MM.1S (cell line): ENCODE measurements at regions not wholly inside any gene's neighbourhood (a gene's known extent, or its start where the extent isn't known, plus 50 kb on each side); places are given as distances from the start of the nearest gene placed in this dataset.
"Not testable (repeated sequence)": the region's sequence is repeated elsewhere in the genome, so short reads cannot be mapped to it uniquely, and the experiment has no call there.

Source experiments
- DNase-seq: peaks from one replicate; pipeline ENCODE4 v3.0.0-alpha.2; 2015
- H2AFZ ChIP-seq: fragments of 300-600 bp; sonication (generic); 2 replicates; pipeline ENCODE4 v1.6.0; 2016; ENCODE audit warnings: antibody characterized with exemption, low read length
- H3F3A ChIP-seq: fragments of 300-600 bp; sonication (generic); 2 replicates; pipeline ENCODE4 v1.6.1; 2016; ENCODE audit warnings: mild to moderate bottlenecking, antibody characterized with exemption, low read length, moderate library complexity, mixed read lengths; ENCODE audit not compliant: insufficient read depth
- H3K27ac ChIP-seq: fragments of 300-600 bp; sonication (generic); 2 replicates; pipeline ENCODE4 v1.5.1; 2016; ENCODE audit warnings: mild to moderate bottlenecking, low read length
- H3K27me3 ChIP-seq: fragments of 300-600 bp; sonication (generic); replicated peaks from 2 replicates; pipeline ENCODE4 v1.6.0; 2016; ENCODE audit warnings: low read length; ENCODE audit not compliant: insufficient read depth
- H3K36me3 ChIP-seq: fragments of 300-600 bp; sonication (generic); replicated peaks from 2 replicates; pipeline ENCODE4 v1.6.1; 2016; ENCODE audit warnings: mild to moderate bottlenecking, low read length, mixed read lengths; ENCODE audit not compliant: insufficient read depth
- H3K4me1 ChIP-seq: fragments of 300-600 bp; sonication (generic); 2 replicates; pipeline ENCODE4 v1.6.1; 2016; ENCODE audit warnings: low read length, mixed read lengths
- H3K4me2 ChIP-seq: fragments of 300-600 bp; sonication (generic); 2 replicates; pipeline ENCODE4 v1.6.0; 2016; ENCODE audit warnings: low read depth, low read length
- H3K4me3 ChIP-seq: fragments of 300-600 bp; sonication (generic); 2 replicates; pipeline ENCODE4 v1.5.1; 2016; ENCODE audit warnings: low read length, mixed read lengths
- H3K79me2 ChIP-seq: fragments of 300-600 bp; sonication (generic); 2 replicates; pipeline ENCODE4 v1.6.1; 2016; ENCODE audit warnings: mixed run types, low read length, mixed read lengths
- H3K9ac ChIP-seq: fragments of 300-600 bp; sonication (generic); 2 replicates; pipeline ENCODE4 v1.6.1; 2016; ENCODE audit warnings: low read length, mixed read lengths
- H3K9me2 ChIP-seq: fragments of 300-600 bp; sonication (generic); replicated peaks from 2 replicates; pipeline ENCODE4 v1.6.1; 2016; ENCODE audit warnings: mild to moderate bottlenecking, low read length, mixed read lengths; ENCODE audit not compliant: insufficient read depth
- H3K9me3 ChIP-seq: fragments of 300-600 bp; sonication (generic); replicated peaks from 2 replicates; pipeline ENCODE4 v1.6.1; 2016; ENCODE audit warnings: mild to moderate bottlenecking, low read length, mixed read lengths; ENCODE audit not compliant: insufficient read depth
- H4K20me1 ChIP-seq: fragments of 300-600 bp; sonication (generic); 2 replicates; pipeline ENCODE4 v1.6.1; 2016; ENCODE audit warnings: mild to moderate bottlenecking, low read length, moderate library complexity, mixed read lengths; ENCODE audit not compliant: insufficient read depth
- EZH2 ChIP-seq: fragments of 300-600 bp; sonication (generic); optimal IDR thresholded peaks from 2 replicates; pipeline ENCODE3; 2017; ENCODE audit warnings: low read depth, mild to moderate bottlenecking, antibody characterized with exemption, low read length, mixed read lengths
- EZH2phosphoT487 ChIP-seq: fragments of 300-600 bp; sonication (generic); IDR thresholded peaks from 2 replicates; pipeline ENCODE4 v1.6.1; 2018; ENCODE audit warnings: antibody characterized with exemption, low read length
- TF ChIP-seq, protein P1 (sequence below): fragments of 300-600 bp; sonication (generic); IDR thresholded peaks from 2 replicates; pipeline ENCODE4 v1.5.1; 2016; ENCODE audit warnings: antibody characterized with exemption, low read length, mixed read lengths

DNA sequence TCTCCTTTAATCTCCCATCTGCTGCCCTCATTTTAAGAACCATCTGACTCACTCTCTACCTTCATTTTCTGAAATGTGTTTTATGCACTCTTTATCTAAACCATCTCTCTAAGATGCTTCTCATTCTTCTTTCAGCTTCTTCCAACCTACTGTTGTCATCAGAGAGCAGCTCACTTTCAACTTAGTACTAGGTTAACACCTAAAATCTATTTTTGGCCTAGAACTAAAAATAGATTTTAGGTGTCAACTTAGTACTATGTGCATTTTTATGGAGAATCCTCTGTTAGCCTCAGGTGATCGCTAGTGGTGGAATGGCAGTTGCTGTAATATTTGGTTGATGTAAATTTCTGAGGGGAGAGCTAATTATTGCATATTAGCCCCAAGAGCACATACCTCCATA, 277.1 kb downstream of the KCNJ2 start:
- Histone ChIP-seq H3K27me3 (no peaks in the 10 kb centered on the region), H3K9me2 (no peaks in the 10 kb centered on the region), H3K36me3 (no peaks in the 10 kb centered on the region), H4K20me1 (no peaks in the 10 kb centered on the region), H2AFZ (no peak overlapping the region), H3K4me3 (no peak overlapping the region), H3K4me1 (no peaks in the 10 kb centered on the region), H3K4me2 (no peak overlapping the region), H3K27ac (no peak overlapping the region), H3K9ac (no peak overlapping the region), H3F3A (no peaks in the 10 kb centered on the region), H3K79me2 (no peaks in the 10 kb centered on the region), H3K9me3 (no peaks in the 10 kb centered on the region)
- TF ChIP-seq EZH2 = no peak
- TF ChIP-seq, protein P1, sequence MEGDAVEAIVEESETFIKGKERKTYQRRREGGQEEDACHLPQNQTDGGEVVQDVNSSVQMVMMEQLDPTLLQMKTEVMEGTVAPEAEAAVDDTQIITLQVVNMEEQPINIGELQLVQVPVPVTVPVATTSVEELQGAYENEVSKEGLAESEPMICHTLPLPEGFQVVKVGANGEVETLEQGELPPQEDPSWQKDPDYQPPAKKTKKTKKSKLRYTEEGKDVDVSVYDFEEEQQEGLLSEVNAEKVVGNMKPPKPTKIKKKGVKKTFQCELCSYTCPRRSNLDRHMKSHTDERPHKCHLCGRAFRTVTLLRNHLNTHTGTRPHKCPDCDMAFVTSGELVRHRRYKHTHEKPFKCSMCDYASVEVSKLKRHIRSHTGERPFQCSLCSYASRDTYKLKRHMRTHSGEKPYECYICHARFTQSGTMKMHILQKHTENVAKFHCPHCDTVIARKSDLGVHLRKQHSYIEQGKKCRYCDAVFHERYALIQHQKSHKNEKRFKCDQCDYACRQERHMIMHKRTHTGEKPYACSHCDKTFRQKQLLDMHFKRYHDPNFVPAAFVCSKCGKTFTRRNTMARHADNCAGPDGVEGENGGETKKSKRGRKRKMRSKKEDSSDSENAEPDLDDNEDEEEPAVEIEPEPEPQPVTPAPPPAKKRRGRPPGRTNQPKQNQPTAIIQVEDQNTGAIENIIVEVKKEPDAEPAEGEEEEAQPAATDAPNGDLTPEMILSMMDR = no peak
- TF ChIP-seq EZH2phosphoT487 = no peak
- DNase-seq = no peak

DNA sequence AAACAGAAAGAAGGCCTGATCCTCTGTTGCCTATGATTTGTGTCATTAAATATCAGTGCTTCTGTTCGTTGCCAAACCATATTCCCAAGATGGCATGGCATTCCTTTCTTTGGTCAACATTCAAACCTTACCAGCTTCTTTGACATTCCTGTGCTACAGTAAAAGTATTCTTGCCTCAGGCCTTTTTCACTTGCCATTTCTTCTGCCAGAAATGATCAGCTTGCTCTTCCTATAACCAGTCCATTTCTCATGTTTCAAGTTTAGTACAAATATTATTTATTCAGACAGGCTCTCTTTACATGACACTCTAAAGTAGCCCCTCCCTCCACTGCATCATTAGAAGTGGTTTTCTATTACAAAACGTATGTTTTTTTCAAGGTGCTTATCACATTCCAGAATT, 278.3 kb downstream of the KCNJ2 start:
- Histone ChIP-seq H3K9me3 (no peaks in the 10 kb centered on the region), H3F3A (no peaks in the 10 kb centered on the region), H3K79me2 (no peaks in the 10 kb centered on the region), H3K9ac (no peak overlapping the region), H3K27ac (no peak overlapping the region), H3K4me3 (no peak overlapping the region), H3K36me3 (no peaks in the 10 kb centered on the region), H3K4me1 (no peaks in the 10 kb centered on the region), H4K20me1 (no peaks in the 10 kb centered on the region), H3K4me2 (no peak overlapping the region), H3K27me3 (no peaks in the 10 kb centered on the region), H2AFZ (no peak overlapping the region), H3K9me2 (no peaks in the 10 kb centered on the region)
- no peak for TF ChIP-seq EZH2
- TF ChIP-seq EZH2phosphoT487 = no peak
- TF ChIP-seq, protein P1 = no peak
- DNase-seq = no peak

DNA sequence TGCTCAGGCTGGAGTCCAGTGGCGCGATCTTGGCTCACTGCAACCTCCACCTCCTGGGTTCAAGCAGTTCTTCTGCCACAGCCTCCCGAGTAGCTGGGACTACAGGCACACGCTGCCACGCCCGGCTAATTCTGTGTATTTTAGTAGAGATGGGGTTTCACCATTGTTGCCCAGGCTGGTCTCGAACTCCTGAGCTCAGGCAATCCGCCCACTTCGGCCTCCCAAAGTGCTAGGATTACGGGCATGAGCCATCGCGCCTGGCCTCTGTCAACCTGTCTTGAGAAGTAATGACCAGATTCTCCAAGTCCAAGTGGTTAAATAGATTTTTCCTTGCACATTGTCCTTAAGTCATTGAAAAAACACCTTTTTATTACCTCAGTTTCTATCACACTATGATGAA, 283.7 kb downstream of the KCNJ2 start:
- H3F3A ChIP-seq, H3K27ac ChIP-seq, H3K79me2 ChIP-seq, H3K4me2 ChIP-seq, H3K9ac ChIP-seq, H3K9me2 ChIP-seq, H4K20me1 ChIP-seq, H3K4me1 ChIP-seq, H3K4me3 ChIP-seq, H3K36me3 ChIP-seq, DNase-seq, H2AFZ ChIP-seq, H3K9me3 ChIP-seq, H3K27me3 ChIP-seq: not testable (repeated sequence)

DNA sequence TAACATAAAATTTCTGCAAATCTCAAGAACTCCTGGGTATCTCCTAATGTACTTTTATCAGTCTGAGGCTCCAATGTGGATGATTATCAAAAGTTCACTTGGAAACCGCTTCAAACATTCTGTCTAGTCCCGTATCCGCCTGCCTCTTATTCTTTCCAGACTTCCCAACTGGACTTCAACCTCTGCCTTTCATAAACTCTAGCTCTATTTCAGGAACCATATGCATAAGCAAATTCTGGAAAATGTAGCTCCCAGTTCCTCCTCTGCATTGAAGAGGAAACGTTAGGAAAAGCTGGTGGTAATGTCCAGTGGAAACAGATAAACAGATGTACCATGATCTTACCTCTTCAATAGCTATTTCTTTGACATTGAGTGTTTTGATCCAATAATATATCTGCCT, 285.0 kb downstream of the KCNJ2 start:
- TF ChIP-seq, protein P1 = no peak
- TF ChIP-seq EZH2 (no peak), EZH2phosphoT487 (no peak)
- Histone ChIP-seq H3K36me3 (no peaks in the 10 kb centered on the region), H3K4me1 (no peaks in the 10 kb centered on the region), H3K79me2 (no peaks in the 10 kb centered on the region), H3K4me2 (no peak overlapping the region), H3F3A (no peaks in the 10 kb centered on the region), H3K27me3 (no peaks in the 10 kb centered on the region), H3K9me2 (no peaks in the 10 kb centered on the region), H2AFZ (no peak overlapping the region), H4K20me1 (no peaks in the 10 kb centered on the region), H3K9me3 (no peaks in the 10 kb centered on the region), H3K4me3 (no peak overlapping the region), H3K27ac (no peak overlapping the region), H3K9ac (no peak overlapping the region)
- no peak for DNase-seq
